SJSA1 (cell line): ENCODE measurements at regions not wholly inside any gene's neighbourhood (a gene's known extent, or its start where the extent isn't known, plus 50 kb on each side); places are given as distances from the start of the nearest gene placed in this dataset.
"Not testable (repeated sequence)": the region's sequence is repeated elsewhere in the genome, so short reads cannot be mapped to it uniquely, and the experiment has no call there.

Source experiments
- DNase-seq, 2 experiments: peaks; one replicate each; pipeline ENCODE4 v3.0.0-alpha.2; 2015 to 2020; ENCODE audit warnings: low spot score in 2 of 2, low read depth in 1 of 2
- H3K27ac ChIP-seq: fragments of 250-450 bp; sonication (Bioruptor Pico); 2 replicates; pipeline ENCODE4 v1.5.1; 2020; ENCODE audit warnings: mild to moderate bottlenecking, moderate library complexity
- H3K27me3 ChIP-seq: fragments of 250-450 bp; sonication (Bioruptor Pico); replicated peaks from 2 replicates; pipeline ENCODE4 v1.5.1; 2020; ENCODE audit warnings: mild to moderate bottlenecking, moderate library complexity
- H3K36me3 ChIP-seq: fragments of 250-450 bp; sonication (Bioruptor Pico); 2 replicates; pipeline ENCODE4 v1.5.1; 2020; ENCODE audit warnings: mild to moderate bottlenecking
- H3K4me1 ChIP-seq: fragments of 250-450 bp; sonication (Bioruptor Pico); replicated peaks from 2 replicates; pipeline ENCODE4 v1.6.1; 2021; ENCODE audit warnings: mild to moderate bottlenecking
- H3K4me3 ChIP-seq: fragments of 250-450 bp; sonication (Bioruptor Pico); 2 replicates; pipeline ENCODE4 v1.5.1; 2020; ENCODE audit warnings: mild to moderate bottlenecking
- H3K9me3 ChIP-seq: fragments of 250-450 bp; sonication (Bioruptor Pico); replicated peaks from 2 replicates; pipeline ENCODE4 v1.5.1; 2020; ENCODE audit warnings: mild to moderate bottlenecking

GRCh38 chr1:189620471-189620870, 857.2 kb downstream of the BRINP3 start:
- Histone ChIP-seq H3K4me3 (no peak overlapping the region), H3K4me1 (no peaks in the 10 kb centered on the region), H3K36me3 (no peaks in the 10 kb centered on the region), H3K27ac (no peak overlapping the region), H3K27me3 (no peaks in the 10 kb centered on the region), H3K9me3 (no peaks in the 10 kb centered on the region)
- DNase-seq = no peak

- DNase-seq = no peak
- H3K4me1 ChIP-seq = no peaks in the 10 kb centered on the region
- H3K4me3 ChIP-seq = no peak overlapping the region
- no peaks in the 10 kb centered on the region for H3K27me3 ChIP-seq
- H3K27ac ChIP-seq = no peak overlapping the region
- no peaks in the 10 kb centered on the region for H3K36me3 ChIP-seq
- no peaks in the 10 kb centered on the region for H3K9me3 ChIP-seq
Observed at GRCh38 chr1:189623336-189623735, 854.3 kb downstream of the BRINP3 start.

- H3K4me3 ChIP-seq = no peak overlapping the region
- H3K27me3 ChIP-seq = no peaks in the 10 kb centered on the region
- H3K4me1 ChIP-seq = no peaks in the 10 kb centered on the region
- H3K27ac ChIP-seq = no peak overlapping the region
- no peaks in the 10 kb centered on the region for H3K36me3 ChIP-seq
- H3K9me3 ChIP-seq = no peaks in the 10 kb centered on the region
- DNase-seq = no peak
Observed at GRCh38 chr1:189627427-189627826, 850.2 kb downstream of the BRINP3 start.

- Histone ChIP-seq H3K9me3 (no peaks in the 10 kb centered on the region), H3K36me3 (no peaks in the 10 kb centered on the region), H3K27ac (no peak overlapping the region), H3K4me1 (no peaks in the 10 kb centered on the region), H3K4me3 (no peak overlapping the region), H3K27me3 (no peaks in the 10 kb centered on the region)
- no peak for DNase-seq
Observed at GRCh38 chr1:189628857-189629256, 848.8 kb downstream of the BRINP3 start.

- DNase-seq = no peak
- no peaks in the 10 kb centered on the region for H3K27me3 ChIP-seq
- no peaks in the 10 kb centered on the region for H3K9me3 ChIP-seq
- no peaks in the 10 kb centered on the region for H3K4me1 ChIP-seq
- no peaks in the 10 kb centered on the region for H3K36me3 ChIP-seq
- no peak overlapping the region for H3K27ac ChIP-seq
- H3K4me3 ChIP-seq = no peak overlapping the region
Observed at GRCh38 chr1:189633658-189634057, 844.0 kb downstream of the BRINP3 start.

GRCh38 chr1:189637041-189637440, 840.6 kb downstream of the BRINP3 start:
- H3K27ac ChIP-seq = no peak overlapping the region

GRCh38 chr1:189644156-189644555, 833.5 kb downstream of the BRINP3 start:
- H3K27ac ChIP-seq, H3K4me3 ChIP-seq, H3K36me3 ChIP-seq, H3K27me3 ChIP-seq, H3K9me3 ChIP-seq, DNase-seq, H3K4me1 ChIP-seq: not testable (repeated sequence)

More at GRCh38 chr1:189637041-189637440, 840.6 kb downstream of the BRINP3 start:
- H3K4me1 ChIP-seq = no peaks in the 10 kb centered on the region
- no peaks in the 10 kb centered on the region for H3K27me3 ChIP-seq
- no peak for DNase-seq
- no peaks in the 10 kb centered on the region; the same call in 1 of the 2 replicates for H3K9me3 ChIP-seq
- H3K4me3 ChIP-seq = no peak overlapping the region
- H3K36me3 ChIP-seq = no peaks in the 10 kb centered on the region

- H3K4me3 ChIP-seq = no peak overlapping the region
- H3K27ac ChIP-seq = no peak overlapping the region
- H3K36me3 ChIP-seq = no peaks in the 10 kb centered on the region
- no peaks in the 10 kb centered on the region for H3K27me3 ChIP-seq
- H3K9me3 ChIP-seq = no peaks in the 10 kb centered on the region; the same call in 1 of the 2 replicates
- H3K4me1 ChIP-seq = no peaks in the 10 kb centered on the region
- DNase-seq = no peak
Observed at GRCh38 chr1:189644970-189645369, 832.7 kb downstream of the BRINP3 start.

- Histone ChIP-seq H3K9me3 (no peaks in the 10 kb centered on the region), H3K27ac (no peak overlapping the region), H3K36me3 (no peaks in the 10 kb centered on the region), H3K27me3 (no peaks in the 10 kb centered on the region), H3K4me3 (no peak overlapping the region), H3K4me1 (no peaks in the 10 kb centered on the region)
- no peak for DNase-seq
Observed at GRCh38 chr1:189646066-189646465, 831.6 kb downstream of the BRINP3 start.

GRCh38 chr1:189654906-189655305, 822.8 kb downstream of the BRINP3 start:
- no peak overlapping the region for H3K4me3 ChIP-seq
- no peaks in the 10 kb centered on the region for H3K36me3 ChIP-seq
- DNase-seq = no peak
- no peak overlapping the region for H3K27ac ChIP-seq
- 0 out of 2 replicates have a peak, but pooled peaks cover 5% of the 10 kb centered on the region for H3K9me3 ChIP-seq
- H3K27me3 ChIP-seq = no peaks in the 10 kb centered on the region
- H3K4me1 ChIP-seq = no peaks in the 10 kb centered on the region

- H3K9me3 ChIP-seq = 0 out of 2 replicates have a peak, but pooled peaks cover 5% of the 10 kb centered on the region
- no peaks in the 10 kb centered on the region for H3K4me1 ChIP-seq
- no peak for DNase-seq
- H3K4me3 ChIP-seq = no peak overlapping the region
- no peaks in the 10 kb centered on the region for H3K27me3 ChIP-seq
- H3K27ac ChIP-seq = no peak overlapping the region
- H3K36me3 ChIP-seq = no peaks in the 10 kb centered on the region
Observed at GRCh38 chr1:189656628-189657530, 820.8 kb downstream of the BRINP3 start.

- no peak for DNase-seq
- no peaks in the 10 kb centered on the region for H3K36me3 ChIP-seq
- 0 out of 2 replicates have a peak, but pooled peaks cover 5% of the 10 kb centered on the region for H3K9me3 ChIP-seq
- H3K27ac ChIP-seq = no peak overlapping the region
- H3K4me1 ChIP-seq = no peaks in the 10 kb centered on the region
- no peak overlapping the region for H3K4me3 ChIP-seq
- no peaks in the 10 kb centered on the region for H3K27me3 ChIP-seq
Observed at GRCh38 chr1:189657715-189658114, 819.9 kb downstream of the BRINP3 start.

GRCh38 chr1:189658381-189658780, 819.3 kb downstream of the BRINP3 start:
- no peaks in the 10 kb centered on the region for H3K36me3 ChIP-seq

GRCh38 chr1:189659731-189660130, 817.9 kb downstream of the BRINP3 start:
- no peak for DNase-seq
- Histone ChIP-seq H3K4me1 (no peaks in the 10 kb centered on the region), H3K27me3 (no peaks in the 10 kb centered on the region)

More at GRCh38 chr1:189658381-189658780, 819.3 kb downstream of the BRINP3 start:
- DNase-seq = no peak
- Histone ChIP-seq H3K27ac (no peak overlapping the region), H3K4me1 (no peaks in the 10 kb centered on the region), H3K4me3 (no peak overlapping the region), H3K27me3 (no peaks in the 10 kb centered on the region), H3K9me3 (0 out of 2 replicates have a peak, but pooled peaks cover 5% of the 10 kb centered on the region)

More at GRCh38 chr1:189659731-189660130, 817.9 kb downstream of the BRINP3 start:
- Histone ChIP-seq H3K4me3 (no peak overlapping the region), H3K36me3 (no peaks in the 10 kb centered on the region), H3K9me3 (0 out of 2 replicates have a peak, but pooled peaks cover 5% of the 10 kb centered on the region), H3K27ac (no peak overlapping the region)
